Esophagus squamous epithelium (tissue), 4 donors: ENCODE measurements at regions not wholly inside any gene's neighbourhood (a gene's known extent, or its start where the extent isn't known, plus 50 kb on each side); places are given as distances from the start of the nearest gene placed in this dataset.

ENCODE experiments used
- POLR2A ChIP-seq, 4 donors: fragments of 450-650 bp; IDR thresholded peaks; one replicate each; pipeline ENCODE4 v1.6.1; 2017; ENCODE audit warnings: antibody characterized with exemption in 4 of 4, mild to moderate bottlenecking in 4 of 4, moderate library complexity in 3 of 4
- TF ChIP-seq, protein P1 (sequence below), 6 experiments: fragments of 450-650 bp in 4 of 6; fragments of 200-600 bp in 2 of 6; sonication (generic) in 2 of 6; IDR thresholded peaks; one replicate each; pipeline ENCODE4 v1.5.1; 2016 to 2019; ENCODE audit warnings: antibody characterized with exemption in 6 of 6, mild to moderate bottlenecking in 4 of 6, moderate library complexity in 4 of 6

DNA sequence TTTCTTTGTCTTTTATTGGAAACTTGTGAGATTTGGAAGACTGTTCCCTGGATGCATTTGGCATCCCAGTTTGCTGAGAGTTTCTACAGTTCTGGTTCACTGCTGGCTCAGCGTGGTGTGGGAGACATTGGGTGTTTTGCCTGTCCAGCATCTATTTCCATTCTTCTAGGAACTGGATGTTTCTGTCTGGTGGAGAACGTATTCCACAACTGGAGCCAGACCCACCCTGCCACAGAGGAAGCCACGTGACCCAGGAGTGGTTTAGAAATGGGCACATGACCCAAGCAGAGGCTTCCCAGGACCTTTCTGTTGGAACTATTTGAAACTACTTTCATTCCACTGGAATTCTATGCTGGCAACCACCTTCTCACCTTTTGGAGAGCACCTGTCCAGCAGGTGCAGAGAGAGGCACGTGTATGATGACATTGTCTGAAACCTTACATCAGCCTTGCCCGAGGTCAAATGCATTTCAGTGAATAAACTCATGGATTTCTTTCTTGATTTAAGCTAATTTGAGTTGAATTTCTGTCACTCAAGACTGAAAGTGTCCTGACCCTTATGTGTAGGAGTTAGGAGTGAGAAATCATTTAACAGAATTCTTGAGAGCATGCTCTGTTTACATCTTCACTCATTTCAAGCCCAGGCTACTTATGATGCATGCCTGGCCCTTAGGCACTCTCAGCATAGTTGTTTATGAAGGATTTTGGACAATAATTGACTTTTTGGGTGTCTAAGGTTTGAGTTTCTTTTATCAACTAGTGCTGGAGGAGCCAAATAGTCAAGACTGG lies 121.8 kb downstream of the AKAP11 start:
- TF ChIP-seq, protein P1, sequence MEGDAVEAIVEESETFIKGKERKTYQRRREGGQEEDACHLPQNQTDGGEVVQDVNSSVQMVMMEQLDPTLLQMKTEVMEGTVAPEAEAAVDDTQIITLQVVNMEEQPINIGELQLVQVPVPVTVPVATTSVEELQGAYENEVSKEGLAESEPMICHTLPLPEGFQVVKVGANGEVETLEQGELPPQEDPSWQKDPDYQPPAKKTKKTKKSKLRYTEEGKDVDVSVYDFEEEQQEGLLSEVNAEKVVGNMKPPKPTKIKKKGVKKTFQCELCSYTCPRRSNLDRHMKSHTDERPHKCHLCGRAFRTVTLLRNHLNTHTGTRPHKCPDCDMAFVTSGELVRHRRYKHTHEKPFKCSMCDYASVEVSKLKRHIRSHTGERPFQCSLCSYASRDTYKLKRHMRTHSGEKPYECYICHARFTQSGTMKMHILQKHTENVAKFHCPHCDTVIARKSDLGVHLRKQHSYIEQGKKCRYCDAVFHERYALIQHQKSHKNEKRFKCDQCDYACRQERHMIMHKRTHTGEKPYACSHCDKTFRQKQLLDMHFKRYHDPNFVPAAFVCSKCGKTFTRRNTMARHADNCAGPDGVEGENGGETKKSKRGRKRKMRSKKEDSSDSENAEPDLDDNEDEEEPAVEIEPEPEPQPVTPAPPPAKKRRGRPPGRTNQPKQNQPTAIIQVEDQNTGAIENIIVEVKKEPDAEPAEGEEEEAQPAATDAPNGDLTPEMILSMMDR (IDR thresholded peaks at IDR 0.05): no peak
- TF ChIP-seq POLR2A (IDR thresholded peaks at IDR 0.05): no peak
